PC-3 (cell line): ENCODE measurements at regions not wholly inside any gene's neighbourhood (a gene's known extent, or its start where the extent isn't known, plus 50 kb on each side); places are given as distances from the start of the nearest gene placed in this dataset.

ENCODE experiments used
- ATAC-seq: fragments of 200-7000 bp; cut with Tn5 transposase; 2 replicates; pipeline ENCODE4 v1.9.1; 2020; ENCODE audit warnings: mild to moderate bottlenecking, moderate library complexity
- BruUV-seq: library from RNA; stranded (reverse); fragments of 400-500 nt; replicated peaks from 2 replicates; lab custom pipeline; 2021; lab: Mats Ljungman, UMichigan
- CTCF ChIA-PET: fragments of 300-600 bp; sonication (Branson Sonifier 250); formaldehyde crosslinking; loops from one replicate; lab custom pipeline; 2022; ENCODE audit warnings: antibody characterized with exemption; lab: Charles Lee
- POLR2A ChIA-PET: fragments of 300-600 bp; sonication (Branson Sonifier 250); formaldehyde crosslinking; loops from one replicate; lab custom pipeline; 2022; ENCODE audit warnings: antibody characterized with exemption; ENCODE audit not compliant: unreplicated experiment; lab: Charles Lee
- DNase-seq: peaks from one replicate; pipeline ENCODE4 v3.0.0-alpha.2; 2015
- H2AFZ ChIP-seq: fragments of 300-600 bp; sonication (generic); 2 replicates; pipeline ENCODE4 v1.6.0; 2016; ENCODE audit warnings: antibody characterized with exemption, low read length
- H3F3A ChIP-seq: fragments of 300-600 bp; sonication (generic); one replicate; pipeline ENCODE4 v1.6.0; 2017; ENCODE audit warnings: antibody characterized with exemption, low read length, control low read depth, mild to moderate bottlenecking; ENCODE audit not compliant: unreplicated experiment
- H3K27ac ChIP-seq: fragments of 300-600 bp; sonication (generic); 2 replicates; pipeline ENCODE4 v1.5.1; 2016; ENCODE audit warnings: mild to moderate bottlenecking, low read length
- H3K27me3 ChIP-seq: fragments of 300-600 bp; sonication (generic); 2 replicates; pipeline ENCODE4 v1.6.1; 2016; ENCODE audit warnings: low read length, mixed read lengths
- H3K36me3 ChIP-seq: fragments of 300-600 bp; sonication (generic); 2 replicates; pipeline ENCODE4 v1.6.1; 2016; ENCODE audit warnings: low read depth, mixed run types, low read length, mixed read lengths
- H3K4me1 ChIP-seq: fragments of 300-600 bp; sonication (generic); 2 replicates; pipeline ENCODE4 v1.5.1; 2016; ENCODE audit warnings: low read length; ENCODE audit not compliant: insufficient read depth
- H3K4me2 ChIP-seq: fragments of 300-600 bp; sonication (generic); 2 replicates; pipeline ENCODE4 v1.6.0; 2016; ENCODE audit warnings: low read length
- H3K4me3 ChIP-seq: fragments of 300-600 bp; sonication (generic); 2 replicates; pipeline ENCODE4 v1.5.1; 2016; ENCODE audit warnings: mild to moderate bottlenecking, low read length, mixed read lengths
- H3K79me2 ChIP-seq: fragments of 300-600 bp; sonication (generic); 2 replicates; pipeline ENCODE4 v1.6.1; 2017; ENCODE audit warnings: low read length, mixed read lengths
- H3K9ac ChIP-seq: fragments of 300-600 bp; sonication (generic); 2 replicates; pipeline ENCODE4 v1.6.0; 2016; ENCODE audit warnings: mild to moderate bottlenecking, low read length
- H3K9me2 ChIP-seq: fragments of 300-600 bp; sonication (generic); replicated peaks from 2 replicates; pipeline ENCODE4 v1.6.1; 2016; ENCODE audit warnings: mixed run types, low read length, mixed read lengths
- H3K9me3 ChIP-seq: fragments of 300-600 bp; sonication (generic); 2 replicates; pipeline ENCODE4 v1.6.1; 2016; ENCODE audit warnings: low read length, mixed read lengths
- H4K20me1 ChIP-seq: fragments of 300-600 bp; sonication (generic); 2 replicates; pipeline ENCODE4 v1.6.1; 2016; ENCODE audit warnings: low read length, mixed read lengths
- CTCF ChIP-seq: fragments of 300-600 bp; sonication (generic); conservative IDR thresholded peaks from 2 replicates; pipeline ENCODE4 v1.5.1; 2017; ENCODE audit warnings: antibody characterized with exemption, low read depth, mild to moderate bottlenecking, low read length
- EZH2 ChIP-seq: fragments of 300-600 bp; sonication (generic); IDR thresholded peaks from one replicate; pipeline ENCODE4 v1.6.1; 2017; ENCODE audit warnings: antibody characterized with exemption, mild to moderate bottlenecking, low read length; ENCODE audit not compliant: unreplicated experiment
- EZH2phosphoT487 ChIP-seq: fragments of 300-600 bp; sonication (generic); IDR thresholded peaks from 2 replicates; pipeline ENCODE4 v1.6.1; 2018; ENCODE audit warnings: mild to moderate bottlenecking, antibody characterized with exemption, low read length, borderline replicate concordance
- intact Hi-C: fragments of 100-400 bp; cut with micrococcal nuclease; formaldehyde crosslinking; loops from 2 replicates; pipeline ENCODE4 v1.9.0; 2023

DNA sequence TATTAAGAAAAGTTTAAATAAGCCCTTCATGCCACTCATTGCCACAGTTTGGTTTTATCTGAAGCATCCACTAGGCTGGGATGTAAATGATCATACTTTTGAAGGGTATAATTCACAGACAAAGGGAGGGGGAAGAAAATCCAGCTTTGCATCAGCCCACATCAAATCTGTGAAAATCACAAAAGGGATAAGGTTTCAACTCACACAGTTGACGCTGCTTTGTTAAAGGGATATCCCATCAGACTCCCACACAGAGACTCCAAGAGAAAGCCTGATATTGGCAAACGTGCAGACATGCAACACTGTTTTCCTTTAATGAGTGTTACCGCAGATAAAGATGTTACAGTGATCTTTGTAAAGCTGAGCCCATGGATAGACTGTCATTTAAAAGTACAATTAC, 602.9 kb downstream of the TLE1 start:
- H3K27me3 ChIP-seq, result no peaks in the 10 kb centered on the region
- no peaks in the 10 kb centered on the region for H3K36me3 ChIP-seq
- H4K20me1 ChIP-seq, result no peaks in the 10 kb centered on the region
- DNase-seq (no peak), ATAC-seq (no peak)
- ChIA-PET POLR2A (no interaction called here), CTCF (no interaction called here)
- intact Hi-C loops, result loop anchor here (10.0 kb wide), 1 partner anchor 482 kb away; no protein-coding TSS in a partner anchor
- no peak overlapping the region for H2AFZ ChIP-seq
- H3K9me2 ChIP-seq, result no peaks in the 10 kb centered on the region
- H3K27ac ChIP-seq, result no peak overlapping the region
- no peak overlapping the region for H3K4me3 ChIP-seq
- no peak overlapping the region for H3K4me2 ChIP-seq
- peaks cover 23% of the 10 kb centered on the region for H3K4me1 ChIP-seq
- no peaks in the 10 kb centered on the region for H3K9me3 ChIP-seq
- H3K9ac ChIP-seq, result no peak overlapping the region
- H3F3A ChIP-seq, result no peaks in the 10 kb centered on the region
- H3K79me2 ChIP-seq, result no peaks in the 10 kb centered on the region
- no TSS peak for BruUV-seq
- no peak for TF ChIP-seq EZH2
- no peak for TF ChIP-seq EZH2phosphoT487
- TF ChIP-seq CTCF, result no peak

DNA sequence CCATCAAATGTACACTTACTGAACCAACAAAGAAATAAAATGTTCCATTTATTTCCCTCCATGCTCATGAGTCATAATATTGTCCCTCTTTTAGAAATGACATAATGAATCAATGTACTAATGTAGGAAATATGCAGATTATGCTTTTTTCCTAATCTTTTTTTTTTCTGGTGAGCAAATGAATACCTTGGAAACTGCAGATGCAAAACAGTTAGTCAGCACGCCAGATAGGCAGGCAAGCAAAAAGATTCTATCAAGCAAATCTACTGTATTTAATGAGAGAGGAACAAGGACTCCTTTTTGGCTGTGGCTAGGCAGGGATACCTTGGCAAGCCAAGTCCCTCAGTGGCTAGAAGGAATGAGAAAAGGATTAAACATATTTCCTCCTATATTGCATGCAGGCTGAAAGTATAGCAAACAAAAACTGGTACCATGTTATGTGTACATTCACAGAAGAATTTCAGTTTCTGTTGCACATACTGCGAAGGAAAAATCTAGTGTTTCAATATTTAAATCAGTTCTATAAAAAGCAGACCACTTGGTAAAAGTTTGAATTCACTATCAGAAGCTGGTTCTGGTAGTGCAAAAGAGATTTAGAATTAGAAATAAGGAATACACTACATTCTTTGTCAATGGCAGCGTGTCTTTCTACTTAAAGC, 605.4 kb downstream of the TLE1 start:
- peak; percentile 73 for ATAC-seq
- Histone ChIP-seq H3K9ac (no peak overlapping the region), H3K27me3 (no peaks in the 10 kb centered on the region), H3K36me3 (no peaks in the 10 kb centered on the region), H2AFZ (no peak overlapping the region), H3K27ac (peak overlapping the region; percentile 52), H3K9me3 (no peaks in the 10 kb centered on the region), H3K9me2 (no peaks in the 10 kb centered on the region), H3K4me3 (no peak overlapping the region), H3K4me1 (peaks cover 23% of the 10 kb centered on the region), H3K79me2 (no peaks in the 10 kb centered on the region), H4K20me1 (no peaks in the 10 kb centered on the region), H3F3A (no peaks in the 10 kb centered on the region), H3K4me2 (peak overlapping the region; percentile 19; the same call in 1 of the 2 replicates)
- intact Hi-C loops, result loop anchor here (5.0 to 10.0 kb wide), 2 partner anchors 479 to 603 kb away; partner anchors contain the start of gene TLE1
- peak; percentile 59 for DNase-seq
- CTCF ChIA-PET, result no interaction called here
- POLR2A ChIA-PET, result no interaction called here
- TF ChIP-seq EZH2 (no peak), CTCF (no peak), EZH2phosphoT487 (no peak)
- no TSS peak for BruUV-seq

GRCh38 chr9:81083067-81083466, 606.3 kb downstream of the TLE1 start:
- TF ChIP-seq EZH2, result no peak
- TF ChIP-seq CTCF, result no peak; the same call in 1 of the 2 replicates
- no peak for TF ChIP-seq EZH2phosphoT487
- Histone ChIP-seq H3K9ac (no peak overlapping the region), H3K9me3 (no peaks in the 10 kb centered on the region), H2AFZ (no peak overlapping the region), H3K36me3 (no peaks in the 10 kb centered on the region), H4K20me1 (no peaks in the 10 kb centered on the region), H3K4me2 (0 out of 2 replicates have a peak overlapping the region, but pooled peaks have one; percentile 15), H3K79me2 (no peaks in the 10 kb centered on the region), H3K4me3 (no peak overlapping the region), H3K27me3 (no peaks in the 10 kb centered on the region), H3K9me2 (no peaks in the 10 kb centered on the region), H3K27ac (peak overlapping the region; percentile 52), H3F3A (no peaks in the 10 kb centered on the region), H3K4me1 (peaks cover 23% of the 10 kb centered on the region)
- peak; percentile 37 for DNase-seq
- ChIA-PET CTCF (no interaction called here), POLR2A (no interaction called here)
- BruUV-seq, result no TSS peak
- intact Hi-C loops, result loop anchor here (5.0 to 10.0 kb wide), 2 partner anchors 478 to 604 kb away; partner anchors contain the start of gene TLE1
- ATAC-seq, result peak; percentile 24; the same call in 1 of the 2 replicates
